ENCODE measurements at regions not wholly inside any gene's neighbourhood (a gene's known extent, or its start where the extent isn't known, plus 50 kb on each side); places are given as distances from the start of the nearest gene placed in this dataset.
A peak's percentile ranks its signal among the peaks of the same experiment; 100 is the strongest.

- no peak for TF ChIP-seq CTCF (conservative IDR thresholded peaks at IDR 0.05; ENCODE audit: low read depth, low read length)
- DNase-seq (ENCODE audit: low read depth), result no peak
- no peak overlapping the region for H3K4me3 ChIP-seq (ENCODE audit: low read depth, low read length)
Observed at GRCh38 chr9:29816954-29817703, 2243.8 kb upstream of the C9orf72 start.

- no peak for TF ChIP-seq CTCF (conservative IDR thresholded peaks at IDR 0.05; ENCODE audit: low read depth, low read length)
- no peak overlapping the region for H3K4me3 ChIP-seq (ENCODE audit: low read depth, low read length)
- DNase-seq (ENCODE audit: low read depth), result no peak
Observed at GRCh38 chr9:29822458-29822857, 2249.2 kb upstream of the C9orf72 start.

- H3K4me3 ChIP-seq (ENCODE audit: low read depth, low read length), result no peak overlapping the region
- no peak for TF ChIP-seq CTCF (conservative IDR thresholded peaks at IDR 0.05; ENCODE audit: low read depth, low read length)
- no peak for DNase-seq (ENCODE audit: low read depth)
Observed at GRCh38 chr9:29826421-29826820, 2253.1 kb upstream of the C9orf72 start.

- TF ChIP-seq CTCF (conservative IDR thresholded peaks at IDR 0.05; ENCODE audit: low read depth, low read length), result peak; percentile 79
- peak; percentile 77 for DNase-seq (ENCODE audit: low read depth)
- H3K4me3 ChIP-seq (ENCODE audit: low read depth, low read length), result no peak overlapping the region
Observed at GRCh38 chr9:29830821-29831220, 2257.5 kb upstream of the C9orf72 start.

- TF ChIP-seq CTCF (conservative IDR thresholded peaks at IDR 0.05; ENCODE audit: low read depth, low read length), result no peak
- no peak for DNase-seq (ENCODE audit: low read depth)
- H3K4me3 ChIP-seq (ENCODE audit: low read depth, low read length), result no peak overlapping the region
Observed at GRCh38 chr9:29838491-29839020, 2265.3 kb upstream of the C9orf72 start.

GRCh38 chr9:29844251-29844650, 2271.0 kb upstream of the C9orf72 start:
- TF ChIP-seq CTCF (conservative IDR thresholded peaks at IDR 0.05; ENCODE audit: low read depth, low read length), result no peak
- no peak for DNase-seq (ENCODE audit: low read depth)
- no peak overlapping the region for H3K4me3 ChIP-seq (ENCODE audit: low read depth, low read length)

GRCh38 chr9:29850664-29851063, 2277.4 kb upstream of the C9orf72 start:
- H3K4me3 ChIP-seq (ENCODE audit: low read depth, low read length), result no peak overlapping the region
- DNase-seq (ENCODE audit: low read depth), result peak; percentile 2
- no peak for TF ChIP-seq CTCF (conservative IDR thresholded peaks at IDR 0.05; ENCODE audit: low read depth, low read length)

All from choroid plexus epithelial cell (primary cell).